ENCODE measurements at regions not wholly inside any gene's neighbourhood (a gene's known extent, or its start where the extent isn't known, plus 50 kb on each side); places are given as distances from the start of the nearest gene placed in this dataset.

DNA sequence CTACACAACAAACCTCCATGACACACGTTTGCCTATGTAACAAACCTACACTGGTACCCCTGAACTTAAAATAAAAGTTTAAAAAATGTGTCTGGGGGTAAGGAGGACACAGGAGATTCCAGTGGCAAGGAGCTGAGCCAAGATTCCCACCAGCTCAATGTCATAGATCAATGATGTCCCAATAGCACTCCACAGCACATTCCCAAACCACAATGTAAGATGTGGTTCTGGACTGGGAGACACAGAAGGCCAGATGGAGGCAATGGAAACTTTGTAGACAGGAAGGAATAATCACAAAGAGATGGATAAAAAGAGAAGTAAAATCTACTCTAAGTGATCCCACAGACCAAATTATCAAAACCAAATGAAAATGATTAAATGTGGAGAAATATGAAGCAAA is 312.4 kb upstream of the SOX11 start:
- no peak for TF ChIP-seq EZH2phosphoT487 (IDR thresholded peaks at IDR 0.05; ENCODE audit: insufficient read depth, low read depth)
- TF ChIP-seq EZH2 (IDR thresholded peaks at IDR 0.05; ENCODE audit: insufficient read depth, poor library complexity, severe bottlenecking) = no peak

Data from GM23248 (cell line).